Esophagus muscularis mucosa (tissue), 4 donors: ENCODE measurements at regions not wholly inside any gene's neighbourhood (a gene's known extent, or its start where the extent isn't known, plus 50 kb on each side); places are given as distances from the start of the nearest gene placed in this dataset.

ENCODE experiments used
- DNase-seq: peaks from one replicate; pipeline ENCODE4 v3.0.0-alpha.2; 2017; ENCODE audit errors: extremely low spot score
- H3K27ac ChIP-seq, 4 donors: fragments of 200-600 bp; sonication (generic); replicated peaks in 1 of 4; 1 replicate in 3 of 4; 2 replicates in 1 of 4; pipeline ENCODE4 v1.5.1; 2016 to 2019; ENCODE audit warnings: mild to moderate bottlenecking in 1 of 4
- H3K27me3 ChIP-seq, 4 donors: fragments of 200-600 bp; sonication (generic); one replicate each; pipeline versions ENCODE4 v1.5.1 to v1.6.0; 2016 to 2019
- H3K36me3 ChIP-seq, 4 donors: fragments of 200-600 bp; sonication (generic); one replicate each; pipeline ENCODE4 v1.5.1; 2016 to 2019
- H3K4me1 ChIP-seq, 4 donors: fragments of 200-600 bp; sonication (generic); one replicate each; pipeline ENCODE4 v1.5.1; 2016 to 2019
- H3K4me3 ChIP-seq, 4 donors: fragments of 200-600 bp; sonication (generic); 1 replicate in 2 of 4; 2 replicates in 2 of 4; pipeline ENCODE4 v1.5.1; 2016 to 2019; ENCODE audit warnings: mild to moderate bottlenecking in 4 of 4, moderate library complexity in 1 of 4
- H3K9me3 ChIP-seq, 4 donors: fragments of 200-600 bp; sonication (generic); 1 replicate in 3 of 4; 2 replicates in 1 of 4; pipeline ENCODE4 v1.5.1; 2016 to 2019
- CTCF ChIP-seq, 3 experiments: fragments of 200-600 bp in 2 of 3; fragments of 450-650 bp in 1 of 3; sonication (generic) in 2 of 3; IDR thresholded peaks; one replicate each; pipeline ENCODE4 v1.5.1; 2017 to 2019; ENCODE audit warnings: antibody characterized with exemption in 3 of 3, mild to moderate bottlenecking in 2 of 3, moderate library complexity in 1 of 3
- EP300 ChIP-seq: sonication (generic); formaldehyde crosslinking; IDR thresholded peaks from one replicate; pipeline ENCODE4 v1.6.1; 2017; ENCODE audit warnings: antibody characterized with exemption
- POLR2A ChIP-seq: fragments of 450-650 bp; IDR thresholded peaks from one replicate; pipeline ENCODE4 v1.6.1; 2017; ENCODE audit warnings: antibody characterized with exemption, moderate library complexity, mild to moderate bottlenecking, low read depth
- POLR2AphosphoS5 ChIP-seq, 2 donors: sonication (generic); formaldehyde crosslinking; IDR thresholded peaks; one replicate each; pipeline ENCODE4 v1.6.1; 2017; ENCODE audit warnings: antibody characterized with exemption in 2 of 2
- WGBS: methylation state at CpG from one replicate; pipeline ENCODE4 v1.1.5; 2018; 5-methylcytosine and 5-hydroxymethylcytosine counted together
- intact Hi-C: fragments of 100-400 bp; cut with DNase I; formaldehyde crosslinking; loops from one replicate; pipeline ENCODE4 v1.15.1; 2023

- TF ChIP-seq POLR2A (no peak), POLR2AphosphoS5 (IDR thresholded peaks at IDR 0.05) (no peak), EP300 (no peak), CTCF (IDR thresholded peaks at IDR 0.05) (no peak)
- no peaks in the 10 kb centered on the region for H3K9me3 ChIP-seq
- H3K4me3 ChIP-seq, result no peak overlapping the region
- no peaks in the 10 kb centered on the region for H3K27me3 ChIP-seq
- intact Hi-C loops, result loop anchor here (5.0 kb wide), 1 partner anchor 253 kb away; no protein-coding TSS in a partner anchor
- peaks cover 16 to 25% (median 17%) of the 10 kb centered on the region in 4 donors for H3K4me1 ChIP-seq
- DNase-seq, result no peak
- no peak overlapping the region for H3K27ac ChIP-seq
- WGBS, result 78% methylated on average over 2 of the region's 2 CpGs
- H3K36me3 ChIP-seq, result no peaks in the 10 kb centered on the region
Observed at GRCh38 chr4:184284742-184285141, 67.1 kb upstream of the ENPP6 start.

- peak overlapping the region in 1 of 4 donors; percentile 6 for H3K27ac ChIP-seq
- H3K9me3 ChIP-seq, result no peaks in the 10 kb centered on the region
- peaks cover 16 to 25% (median 17%) of the 10 kb centered on the region in 4 donors for H3K4me1 ChIP-seq
- H3K4me3 ChIP-seq, result peak overlapping the region in 1 of 4 donors; percentile 27
- no peak for TF ChIP-seq CTCF (IDR thresholded peaks at IDR 0.05)
- TF ChIP-seq POLR2A, result no peak
- TF ChIP-seq POLR2AphosphoS5 (IDR thresholded peaks at IDR 0.05), result no peak
- TF ChIP-seq EP300, result no peak
- peak; percentile 81 for DNase-seq
- 98% methylated on average over 3 of the region's 8 CpGs for WGBS
- no peaks in the 10 kb centered on the region for H3K27me3 ChIP-seq
- H3K36me3 ChIP-seq, result no peaks in the 10 kb centered on the region
- intact Hi-C loops, result no loop called here
Observed at GRCh38 chr4:184284336-184284690, 66.6 kb upstream of the ENPP6 start.

GRCh38 chr4:184283659-184284335 is 66.1 kb upstream of the ENPP6 start:
- no peaks in the 10 kb centered on the region for H3K27me3 ChIP-seq
- peak; percentile 62 for DNase-seq
- H3K9me3 ChIP-seq, result no peaks in the 10 kb centered on the region
- H3K36me3 ChIP-seq, result no peaks in the 10 kb centered on the region
- intact Hi-C loops, result no loop called here
- peaks cover 16 to 25% (median 17%) of the 10 kb centered on the region in 4 donors for H3K4me1 ChIP-seq
- TF ChIP-seq POLR2AphosphoS5 (IDR thresholded peaks at IDR 0.05) (no peak), EP300 (no peak), CTCF (IDR thresholded peaks at IDR 0.05) (no peak), POLR2A (no peak)
- H3K4me3 ChIP-seq, result peak overlapping the region in 3 of 4 donors; percentile 8 to 38 (median 27)
- whole genome bisulfite sequencing, result 84% methylated on average over 18 of the region's 28 CpGs
- peak overlapping the region in 2 of 4 donors; percentile 28 to 50 for H3K27ac ChIP-seq

GRCh38 chr4:184282895-184283654 is 65.4 kb upstream of the ENPP6 start:
- TF ChIP-seq POLR2AphosphoS5 (IDR thresholded peaks at IDR 0.05) (no peak), EP300 (no peak), POLR2A (no peak)
- intact Hi-C loops, result no loop called here
- WGBS, result 92% methylated on average over 9 of the region's 9 CpGs
- H3K4me3 ChIP-seq, result no peak overlapping the region
- H3K4me1 ChIP-seq, result peaks cover 14 to 24% (median 15%) of the 10 kb centered on the region in 4 donors
- H3K36me3 ChIP-seq, result no peaks in the 10 kb centered on the region
- H3K27me3 ChIP-seq, result no peaks in the 10 kb centered on the region
- H3K9me3 ChIP-seq, result no peaks in the 10 kb centered on the region
- peak overlapping the region in 1 of 4 donors; percentile 50 for H3K27ac ChIP-seq
- peak; percentile 39 for DNase-seq

GRCh38 chr4:184282251-184282713 is 64.6 kb upstream of the ENPP6 start:
- Histone ChIP-seq H3K4me1 (peaks cover 7 to 18% (median 11%) of the 10 kb centered on the region in 4 donors), H3K9me3 (no peaks in the 10 kb centered on the region), H3K27ac (no peak overlapping the region), H3K27me3 (no peaks in the 10 kb centered on the region), H3K4me3 (no peak overlapping the region), H3K36me3 (no peaks in the 10 kb centered on the region)
- DNase-seq, result peak; percentile 86
- intact Hi-C loops, result no loop called here
- WGBS, result 68% methylated on average over 3 of the region's 8 CpGs
- TF ChIP-seq EP300 (no peak), CTCF (IDR thresholded peaks at IDR 0.05) (peak in 1 of 3 experiments; percentile 14)
